ENCODE measurements at regions not wholly inside any gene's neighbourhood (a gene's known extent, or its start where the extent isn't known, plus 50 kb on each side); places are given as distances from the start of the nearest gene placed in this dataset.

GRCh38 chr5:10828241-10828640 is 67.2 kb upstream of the DAP start:
- DNase-seq: no peak
- H3K4me3 ChIP-seq (ENCODE audit: insufficient read depth in 1 of 2, low read depth in 1 of 2, low read length in 2 of 2): peak overlapping the region in 1 of 2 experiments; percentile 7
- no CpG with 5 or more reads among the region's 2 CpGs for WGBS

GRCh38 chr5:10827571-10827970 is 66.5 kb upstream of the DAP start:
- H3K4me3 ChIP-seq (ENCODE audit: insufficient read depth in 1 of 2, low read depth in 1 of 2, low read length in 2 of 2): no peak overlapping the region
- no peak overlapping the region for H3K18ac ChIP-seq (ENCODE audit: low read depth in 1 of 2, low read length in 2 of 2)
- no peaks in the 10 kb centered on the region for H3K27me3 ChIP-seq (ENCODE audit: control insufficient read depth in 1 of 2, insufficient read depth in 1 of 2, low read length in 2 of 2)
- H2BK120ac ChIP-seq (ENCODE audit: low read depth, low read length): no peak overlapping the region
- no peak overlapping the region for H4K91ac ChIP-seq (ENCODE audit: low read length)
- H3K79me1 ChIP-seq (replicated peaks; ENCODE audit: low read length, poor library complexity, severe bottlenecking): no peaks in the 10 kb centered on the region
- H3K27ac ChIP-seq (ENCODE audit: low read length, poor library complexity, severe bottlenecking): peak overlapping the region; percentile 69
- 80% methylated on average over 1 of the region's 1 CpG for WGBS
- H3K14ac ChIP-seq (ENCODE audit: low read length in 2 of 2): no peak overlapping the region
- H3K23ac ChIP-seq (ENCODE audit: low read length in 2 of 2): no peak overlapping the region
- no peak for DNase-seq
- H2BK5ac ChIP-seq (ENCODE audit: low read depth, low read length, poor library complexity, severe bottlenecking): no peak overlapping the region
- H4K8ac ChIP-seq (ENCODE audit: low read length): no peak overlapping the region
- no peak overlapping the region for H2AFZ ChIP-seq (ENCODE audit: low read depth, low read length)
- no peak overlapping the region for H3K4ac ChIP-seq (ENCODE audit: low read depth in 1 of 2, low read length in 2 of 2)
- no peak overlapping the region for H2BK15ac ChIP-seq (ENCODE audit: low read depth, poor library complexity, severe bottlenecking)
- H2BK12ac ChIP-seq (ENCODE audit: low read length in 2 of 2): no peak overlapping the region
- no peak overlapping the region for H2AK5ac ChIP-seq (ENCODE audit: low read length, severe bottlenecking)
- no peaks in the 10 kb centered on the region for H3K9me3 ChIP-seq (ENCODE audit: control insufficient read depth, low read length)
- H3K4me1 ChIP-seq (ENCODE audit: control insufficient read depth, insufficient read depth, low read depth, low read length): peaks cover 9% of the 10 kb centered on the region
- H3K4me2 ChIP-seq (ENCODE audit: low read length, poor library complexity, severe bottlenecking): no peak overlapping the region
- H3K36me3 ChIP-seq (ENCODE audit: control insufficient read depth in 1 of 2, insufficient read depth in 2 of 2, low read depth in 1 of 2, low read length in 2 of 2): no peaks in the 10 kb centered on the region
- peak overlapping the region; percentile 46 for H3K9ac ChIP-seq (ENCODE audit: low read length)

More at GRCh38 chr5:10828241-10828640, 67.2 kb upstream of the DAP start:
- H3K23ac ChIP-seq (ENCODE audit: low read length in 2 of 2): no peak overlapping the region
- H2BK15ac ChIP-seq (ENCODE audit: low read depth, poor library complexity, severe bottlenecking): no peak overlapping the region
- H2BK12ac ChIP-seq (ENCODE audit: low read length in 2 of 2): no peak overlapping the region
- H3K9me3 ChIP-seq (ENCODE audit: control insufficient read depth, low read length): no peaks in the 10 kb centered on the region
- peak overlapping the region; percentile 38 for H3K27ac ChIP-seq (ENCODE audit: low read length, poor library complexity, severe bottlenecking)
- no peak overlapping the region for H3K14ac ChIP-seq (ENCODE audit: low read length in 2 of 2)
- H4K8ac ChIP-seq (ENCODE audit: low read length): no peak overlapping the region
- no peak overlapping the region for H2AFZ ChIP-seq (ENCODE audit: low read depth, low read length)
- no peak overlapping the region for H2BK120ac ChIP-seq (ENCODE audit: low read depth, low read length)
- no peak overlapping the region for H3K18ac ChIP-seq (ENCODE audit: low read depth in 1 of 2, low read length in 2 of 2)
- H3K4me2 ChIP-seq (ENCODE audit: low read length, poor library complexity, severe bottlenecking): no peak overlapping the region
- peak overlapping the region; percentile 46 for H3K9ac ChIP-seq (ENCODE audit: low read length)
- H3K4me1 ChIP-seq (ENCODE audit: control insufficient read depth, insufficient read depth, low read depth, low read length): peaks cover 9% of the 10 kb centered on the region
- no peaks in the 10 kb centered on the region for H3K36me3 ChIP-seq (ENCODE audit: control insufficient read depth in 1 of 2, insufficient read depth in 2 of 2, low read depth in 1 of 2, low read length in 2 of 2)
- H4K91ac ChIP-seq (ENCODE audit: low read length): no peak overlapping the region
- no peak overlapping the region for H3K4ac ChIP-seq (ENCODE audit: low read depth in 1 of 2, low read length in 2 of 2)
- H3K79me1 ChIP-seq (replicated peaks; ENCODE audit: low read length, poor library complexity, severe bottlenecking): no peaks in the 10 kb centered on the region
- H2AK5ac ChIP-seq (ENCODE audit: low read length, severe bottlenecking): no peak overlapping the region
- no peak overlapping the region for H2BK5ac ChIP-seq (ENCODE audit: low read depth, low read length, poor library complexity, severe bottlenecking)
- H3K27me3 ChIP-seq (ENCODE audit: control insufficient read depth in 1 of 2, insufficient read depth in 1 of 2, low read length in 2 of 2): no peaks in the 10 kb centered on the region

- Histone ChIP-seq H2BK120ac (ENCODE audit: low read depth, low read length) (no peak overlapping the region), H3K27ac (ENCODE audit: low read length, poor library complexity, severe bottlenecking) (no peak overlapping the region), H2AFZ (ENCODE audit: low read depth, low read length) (no peak overlapping the region), H2AK5ac (ENCODE audit: low read length, severe bottlenecking) (peak overlapping the region; percentile 81), H3K4ac (ENCODE audit: low read depth in 1 of 2, low read length in 2 of 2) (no peak overlapping the region), H4K8ac (ENCODE audit: low read length) (no peak overlapping the region), H3K27me3 (ENCODE audit: control insufficient read depth in 1 of 2, insufficient read depth in 1 of 2, low read length in 2 of 2) (no peaks in the 10 kb centered on the region), H4K91ac (ENCODE audit: low read length) (no peak overlapping the region), H2BK15ac (ENCODE audit: low read depth, poor library complexity, severe bottlenecking) (no peak overlapping the region), H2BK5ac (ENCODE audit: low read depth, low read length, poor library complexity, severe bottlenecking) (no peak overlapping the region), H3K79me1 (replicated peaks; ENCODE audit: low read length, poor library complexity, severe bottlenecking) (no peaks in the 10 kb centered on the region), H3K14ac (ENCODE audit: low read length in 2 of 2) (no peak overlapping the region), H3K4me3 (ENCODE audit: insufficient read depth in 1 of 2, low read depth in 1 of 2, low read length in 2 of 2) (no peak overlapping the region), H2BK12ac (ENCODE audit: low read length in 2 of 2) (no peak overlapping the region), H3K18ac (ENCODE audit: low read depth in 1 of 2, low read length in 2 of 2) (no peak overlapping the region), H3K36me3 (ENCODE audit: control insufficient read depth in 1 of 2, insufficient read depth in 2 of 2, low read depth in 1 of 2, low read length in 2 of 2) (no peaks in the 10 kb centered on the region), H3K23ac (ENCODE audit: low read length in 2 of 2) (no peak overlapping the region), H3K9me3 (ENCODE audit: control insufficient read depth, low read length) (no peaks in the 10 kb centered on the region), H3K9ac (ENCODE audit: low read length) (no peak overlapping the region), H3K4me2 (ENCODE audit: low read length, poor library complexity, severe bottlenecking) (no peak overlapping the region), H3K4me1 (ENCODE audit: control insufficient read depth, insufficient read depth, low read depth, low read length) (peaks cover 9% of the 10 kb centered on the region)
- DNase-seq: no peak
- WGBS: 96% methylated on average over 1 of the region's 2 CpGs
Observed at GRCh38 chr5:10826971-10827370, 65.9 kb upstream of the DAP start.

GRCh38 chr5:10825897-10826644 is 65.0 kb upstream of the DAP start:
- Histone ChIP-seq H3K79me1 (replicated peaks; ENCODE audit: low read length, poor library complexity, severe bottlenecking) (no peaks in the 10 kb centered on the region), H2BK15ac (ENCODE audit: low read depth, poor library complexity, severe bottlenecking) (no peak overlapping the region), H3K27me3 (ENCODE audit: control insufficient read depth in 1 of 2, insufficient read depth in 1 of 2, low read length in 2 of 2) (no peaks in the 10 kb centered on the region), H3K4ac (ENCODE audit: low read depth in 1 of 2, low read length in 2 of 2) (no peak overlapping the region), H4K8ac (ENCODE audit: low read length) (no peak overlapping the region), H3K23ac (ENCODE audit: low read length in 2 of 2) (no peak overlapping the region), H3K9me3 (ENCODE audit: control insufficient read depth, low read length) (no peaks in the 10 kb centered on the region), H2BK120ac (ENCODE audit: low read depth, low read length) (no peak overlapping the region), H3K4me3 (ENCODE audit: insufficient read depth in 1 of 2, low read depth in 1 of 2, low read length in 2 of 2) (no peak overlapping the region), H3K4me1 (ENCODE audit: control insufficient read depth, insufficient read depth, low read depth, low read length) (peaks cover 4% of the 10 kb centered on the region), H3K36me3 (ENCODE audit: control insufficient read depth in 1 of 2, insufficient read depth in 2 of 2, low read depth in 1 of 2, low read length in 2 of 2) (no peaks in the 10 kb centered on the region), H3K9ac (ENCODE audit: low read length) (no peak overlapping the region), H2AFZ (ENCODE audit: low read depth, low read length) (no peak overlapping the region), H3K4me2 (ENCODE audit: low read length, poor library complexity, severe bottlenecking) (no peak overlapping the region), H2BK12ac (ENCODE audit: low read length in 2 of 2) (no peak overlapping the region), H3K14ac (ENCODE audit: low read length in 2 of 2) (no peak overlapping the region), H3K18ac (ENCODE audit: low read depth in 1 of 2, low read length in 2 of 2) (no peak overlapping the region), H3K27ac (ENCODE audit: low read length, poor library complexity, severe bottlenecking) (no peak overlapping the region), H2BK5ac (ENCODE audit: low read depth, low read length, poor library complexity, severe bottlenecking) (no peak overlapping the region), H4K91ac (ENCODE audit: low read length) (no peak overlapping the region), H2AK5ac (ENCODE audit: low read length, severe bottlenecking) (peak overlapping the region; percentile 81)
- 95% methylated on average over 4 of the region's 4 CpGs for WGBS
- DNase-seq: no peak

Measured in mesenchymal stem cell (in vitro differentiated cells and primary cell).